Heart left ventricle (tissue), 16 donors: ENCODE measurements at regions not wholly inside any gene's neighbourhood (a gene's known extent, or its start where the extent isn't known, plus 50 kb on each side); places are given as distances from the start of the nearest gene placed in this dataset.

Experiments
- ATAC-seq, 4 donors: fragments of 200-7000 bp; cut with Tn5 transposase; one replicate each; pipeline ENCODE4 v1.9.1; 2020 to 2022; ENCODE audit warnings: moderate library complexity in 4 of 4, mild to moderate bottlenecking in 3 of 4, moderate number of reproducible peaks in 1 of 4
- DNase-seq, 5 donors: peaks; one replicate each; pipeline ENCODE4 v3.0.0-alpha.2; 2020
- H3K27ac ChIP-seq, 12 donors: fragments of 200-600 bp; sonication (generic) in 4 of 12; one replicate each; pipeline versions ENCODE4 v1.5.0 to v1.8.0; 2016 to 2022; ENCODE audit warnings: mild to moderate bottlenecking in 2 of 12
- H3K27me3 ChIP-seq, 9 donors: fragments of 200-600 bp; sonication (generic) in 2 of 9; one replicate each; pipeline versions ENCODE4 v1.5.1 to v1.8.0; 2016 to 2022; ENCODE audit warnings: mild to moderate bottlenecking in 3 of 9
- H3K36me3 ChIP-seq, 9 donors: fragments of 200-600 bp; sonication (generic) in 2 of 9; one replicate each; pipeline versions ENCODE4 v1.5.0 to v1.8.0; 2018 to 2022; ENCODE audit warnings: mild to moderate bottlenecking in 2 of 9
- H3K4me1 ChIP-seq, 12 donors: fragments of 200-600 bp; sonication (generic) in 4 of 12; one replicate each; pipeline versions ENCODE4 v1.5.0 to v1.8.0; 2016 to 2022; ENCODE audit warnings: mild to moderate bottlenecking in 3 of 12
- H3K4me3 ChIP-seq, 12 donors: fragments of 200-600 bp; sonication (generic) in 4 of 12; one replicate each; pipeline versions ENCODE4 v1.5.0 to v1.8.0; 2017 to 2022; ENCODE audit warnings: mild to moderate bottlenecking in 9 of 12, moderate library complexity in 4 of 12
- H3K9me3 ChIP-seq, 12 donors: fragments of 200-600 bp; sonication (generic) in 4 of 12; one replicate each; pipeline versions ENCODE4 v1.5.0 to v1.8.0; 2016 to 2022; ENCODE audit warnings: mild to moderate bottlenecking in 1 of 12
- CTCF ChIP-seq, 12 donors: fragments of 200-600 bp; sonication (generic) in 4 of 12; IDR thresholded peaks; one replicate each; pipeline versions ENCODE4 v1.5.0 to v1.8.0; 2018 to 2022; ENCODE audit warnings: antibody characterized with exemption in 12 of 12, mild to moderate bottlenecking in 5 of 12
- POLR2A ChIP-seq, 2 donors: fragments of 450-650 bp; IDR thresholded peaks; one replicate each; pipeline ENCODE4 v1.6.1; 2017; ENCODE audit warnings: antibody characterized with exemption in 2 of 2, mild to moderate bottlenecking in 2 of 2, moderate library complexity in 2 of 2
- WGBS, 4 donors: extraction: QIAGEN DNeasy Blood & Tissue Kit in 2 of 4; methylation state at CpG; one replicate each; pipeline versions ENCODE4 v1.1.5 to v1.1.7; 2013 to 2018; 5-methylcytosine and 5-hydroxymethylcytosine counted together
- intact Hi-C, 10 donors: fragments of 100-400 bp; cut with DNase I; formaldehyde crosslinking; loops; one replicate each; pipeline versions ENCODE4 v1.11.1 to v1.14.2; 2022
- donor health status: ischemic (EF 13 %, LVEDD 7.1; RV severe dilation, severe dysfunction).
- donor health status: healthy with polysubstance abuse.
- donor health status: DM: no; HTN: yes; CAD: no.
- donor health status: DM: no; HTN: no; CAD: no.
- donor health status: ischemic (EF 25% LVEDD 6.9; RV normal size, moderate dysfunction).
- donor health status: ischemic (EF 25% LVEDD 5.7; RV mildly dilated, moderate dysfunction).
- donor health status: healthy.
- donor health status: DM: yes; HTN: yes; CAD: no.
- donor health status: ischemic (EF 35%, LVEDD 5.7; RV mildly dilated, moderate dysfunction).
- donor health status: nonischemic (EF 11% LVEDD 7.7; RV severe dilation, severe dysfunction).
- donor health status: DM: yes; HTN: yes; CAD: no.
- donor health status: PGD.
- donor health status: ischemic (EF 29% LVEDD 5.4; RV normal size, mild dysfunction).
- donor health status: nonischemic (EF 23%, LVEDD 6.1; RV moderate dilation, normal function).

- H3K27ac ChIP-seq = no peak overlapping the region
- H3K27me3 ChIP-seq = no peaks in the 10 kb centered on the region
- no peak overlapping the region for H3K4me3 ChIP-seq
- intact Hi-C loops = no loop called here
- H3K4me1 ChIP-seq = no peaks in the 10 kb centered on the region
- peaks cover 0 to 3% (median 0%) of the 10 kb centered on the region in 12 donors for H3K9me3 ChIP-seq
- no peaks in the 10 kb centered on the region for H3K36me3 ChIP-seq
- no peak for ATAC-seq
- 86 to 90% (median 87%) methylated on average over 3 of the region's 3 CpGs for WGBS, 4 donors
- no peak for TF ChIP-seq CTCF (IDR thresholded peaks at IDR 0.05)
- no peak for TF ChIP-seq POLR2A (IDR thresholded peaks at IDR 0.05)
- DNase-seq = no peak
These were observed 379.6 kb upstream of the TSHZ2 start for GRCh38 chr20:52592567-52592966.

- H3K4me1 ChIP-seq = no peaks in the 10 kb centered on the region
- H3K36me3 ChIP-seq = no peaks in the 10 kb centered on the region
- TF ChIP-seq CTCF (IDR thresholded peaks at IDR 0.05) (no peak), POLR2A (IDR thresholded peaks at IDR 0.05) (no peak)
- no peaks in the 10 kb centered on the region for H3K27me3 ChIP-seq
- H3K4me3 ChIP-seq = no peak overlapping the region
- ATAC-seq (no peak), DNase-seq (no peak)
- WGBS, 4 donors = 57 to 88% (median 84%) methylated on average over 2 of the region's 2 CpGs
- intact Hi-C loops = no loop called here
- peaks cover 0 to 3% (median 0%) of the 10 kb centered on the region in 12 donors for H3K9me3 ChIP-seq
- H3K27ac ChIP-seq = no peak overlapping the region
These were observed 382.1 kb upstream of the TSHZ2 start for GRCh38 chr20:52590100-52590499.

GRCh38 chr20:52589251-52589812, 382.8 kb upstream of the TSHZ2 start:
- peaks cover 0 to 3% (median 0%) of the 10 kb centered on the region in 12 donors for H3K9me3 ChIP-seq
- intact Hi-C loops = no loop called here
- no peak for DNase-seq
- H3K36me3 ChIP-seq = no peaks in the 10 kb centered on the region
- WGBS, 4 donors = 56 to 60% (median 58%) methylated on average over 3 of the region's 3 CpGs
- ATAC-seq = no peak
- no peaks in the 10 kb centered on the region for H3K4me1 ChIP-seq
- no peaks in the 10 kb centered on the region for H3K27me3 ChIP-seq
- TF ChIP-seq CTCF (IDR thresholded peaks at IDR 0.05) (no peak), POLR2A (IDR thresholded peaks at IDR 0.05) (no peak)
- no peak overlapping the region for H3K4me3 ChIP-seq
- no peak overlapping the region for H3K27ac ChIP-seq

- Histone ChIP-seq H3K4me3 (no peak overlapping the region), H3K4me1 (no peaks in the 10 kb centered on the region), H3K27me3 (no peaks in the 10 kb centered on the region), H3K36me3 (no peaks in the 10 kb centered on the region), H3K9me3 (no peaks in the 10 kb centered on the region), H3K27ac (no peak overlapping the region)
- ATAC-seq (no peak), DNase-seq (no peak)
- no peak for TF ChIP-seq POLR2A (IDR thresholded peaks at IDR 0.05)
- no peak for TF ChIP-seq CTCF (IDR thresholded peaks at IDR 0.05)
- intact Hi-C loops = no loop called here
These were observed 385.5 kb upstream of the TSHZ2 start for GRCh38 chr20:52586660-52587059.
